DOHH2 (cell line): ENCODE measurements at regions not wholly inside any gene's neighbourhood (a gene's known extent, or its start where the extent isn't known, plus 50 kb on each side); places are given as distances from the start of the nearest gene placed in this dataset.

Experiments
- H3F3A ChIP-seq: fragments of 200-600 bp; sonication (generic), shearing (Covaris generic); 2 replicates; pipeline ENCODE4 v1.6.0; 2016; ENCODE audit warnings: antibody characterized with exemption, mild to moderate bottlenecking; ENCODE audit not compliant: control insufficient read depth, insufficient read depth
- H3K27ac ChIP-seq: fragments of 200-600 bp; sonication (generic); 2 replicates; pipeline ENCODE4 v1.5.1; 2014; ENCODE audit warnings: low read depth, mild to moderate bottlenecking, low read length, moderate library complexity
- H3K27me3 ChIP-seq: fragments of 200-600 bp; sonication (generic); 2 replicates; pipeline ENCODE4 v1.6.1; 2014; ENCODE audit warnings: mild to moderate bottlenecking, low read length, mixed read lengths; ENCODE audit not compliant: control insufficient read depth
- H3K36me3 ChIP-seq: fragments of 200-600 bp; sonication (generic); 2 replicates; pipeline ENCODE4 v1.6.1; 2014; ENCODE audit warnings: mild to moderate bottlenecking, low read length, moderate library complexity, mixed read lengths; ENCODE audit not compliant: control insufficient read depth
- H3K4me1 ChIP-seq: fragments of 200-600 bp; sonication (generic); 2 replicates; pipeline ENCODE4 v1.6.1; 2014; ENCODE audit warnings: mild to moderate bottlenecking, low read length, mixed read lengths; ENCODE audit not compliant: control insufficient read depth
- H3K4me2 ChIP-seq: fragments of 200-600 bp; sonication (generic); 2 replicates; pipeline ENCODE4 v1.6.0; 2014; ENCODE audit warnings: mild to moderate bottlenecking, low read length, moderate library complexity
- H3K4me3 ChIP-seq: fragments of 200-600 bp; sonication (generic); 2 replicates; pipeline ENCODE4 v1.5.1; 2014; ENCODE audit warnings: mild to moderate bottlenecking, low read length, mixed read lengths
- H3K79me2 ChIP-seq: fragments of 200-600 bp; sonication (generic); 2 replicates; pipeline ENCODE4 v1.6.1; 2014; ENCODE audit warnings: mild to moderate bottlenecking, low read length, mixed read lengths; ENCODE audit not compliant: control insufficient read depth
- H3K9me2 ChIP-seq: fragments of 200-600 bp; sonication (generic); replicated peaks from 2 replicates; pipeline ENCODE4 v1.6.1; 2014; ENCODE audit warnings: mild to moderate bottlenecking, low read length, mixed read lengths; ENCODE audit not compliant: control insufficient read depth
- H3K9me3 ChIP-seq: fragments of 200-600 bp; sonication (generic); 2 replicates; pipeline ENCODE4 v1.6.1; 2014; ENCODE audit warnings: antibody characterized with exemption, low read length, mixed read lengths; ENCODE audit not compliant: control insufficient read depth, insufficient read depth
- H4K20me1 ChIP-seq: fragments of 200-600 bp; sonication (generic); 2 replicates; pipeline ENCODE4 v1.6.0; 2014; ENCODE audit warnings: low read depth, mild to moderate bottlenecking, antibody characterized with exemption, low read length, moderate library complexity; ENCODE audit not compliant: control insufficient read depth, insufficient read depth
- CTCF ChIP-seq: fragments of 200-600 bp; sonication (generic); IDR thresholded peaks from one replicate; pipeline ENCODE4 v1.5.1; 2014; ENCODE audit warnings: antibody characterized with exemption, mild to moderate bottlenecking, low read depth, low read length; ENCODE audit not compliant: poor library complexity, severe bottlenecking
- EZH2phosphoT487 ChIP-seq: fragments of 200-600 bp; sonication (generic); IDR thresholded peaks from 2 replicates; pipeline ENCODE4 v1.6.1; 2017; ENCODE audit warnings: borderline replicate concordance, mild to moderate bottlenecking, antibody characterized with exemption, low read length, moderate library complexity, mixed read lengths

- Histone ChIP-seq H4K20me1 (no peaks in the 10 kb centered on the region), H3F3A (no peaks in the 10 kb centered on the region), H3K9me2 (no peaks in the 10 kb centered on the region), H3K9me3 (no peaks in the 10 kb centered on the region), H3K4me2 (no peak overlapping the region), H3K27me3 (no peaks in the 10 kb centered on the region), H3K79me2 (no peaks in the 10 kb centered on the region), H3K4me1 (no peaks in the 10 kb centered on the region), H3K36me3 (no peaks in the 10 kb centered on the region), H3K4me3 (no peak overlapping the region), H3K27ac (no peak overlapping the region)
- no peak for TF ChIP-seq EZH2phosphoT487
- no peak for TF ChIP-seq CTCF
Observed at GRCh38 chr13:81596224-81596753, 1255.4 kb upstream of the SPRY2 start.

GRCh38 chr13:81591528-81592220 lies 1250.7 kb upstream of the SPRY2 start:
- no peaks in the 10 kb centered on the region for H3K9me2 ChIP-seq
- no peak overlapping the region for H3K4me2 ChIP-seq
- H3K79me2 ChIP-seq, result no peaks in the 10 kb centered on the region
- H3K36me3 ChIP-seq, result no peaks in the 10 kb centered on the region
- no peak overlapping the region for H3K4me3 ChIP-seq
- no peaks in the 10 kb centered on the region for H3F3A ChIP-seq
- no peaks in the 10 kb centered on the region for H3K9me3 ChIP-seq
- TF ChIP-seq CTCF (no peak), EZH2phosphoT487 (no peak)
- no peak overlapping the region for H3K27ac ChIP-seq
- H3K4me1 ChIP-seq, result no peaks in the 10 kb centered on the region
- no peaks in the 10 kb centered on the region for H3K27me3 ChIP-seq
- H4K20me1 ChIP-seq, result no peaks in the 10 kb centered on the region

GRCh38 chr13:81582381-81582780 lies 1241.5 kb upstream of the SPRY2 start:
- H4K20me1 ChIP-seq, result no peaks in the 10 kb centered on the region
- no peaks in the 10 kb centered on the region for H3K27me3 ChIP-seq
- H3K9me2 ChIP-seq, result no peaks in the 10 kb centered on the region
- TF ChIP-seq EZH2phosphoT487, result no peak
- TF ChIP-seq CTCF, result no peak
- H3K36me3 ChIP-seq, result no peaks in the 10 kb centered on the region
- no peak overlapping the region for H3K4me3 ChIP-seq
- no peak overlapping the region for H3K4me2 ChIP-seq
- H3K27ac ChIP-seq, result no peak overlapping the region
- no peaks in the 10 kb centered on the region for H3F3A ChIP-seq
- no peaks in the 10 kb centered on the region for H3K79me2 ChIP-seq
- no peaks in the 10 kb centered on the region for H3K4me1 ChIP-seq
- no peaks in the 10 kb centered on the region for H3K9me3 ChIP-seq
